Stromal cell of bone marrow (primary cell): ENCODE measurements at regions not wholly inside any gene's neighbourhood (a gene's known extent, or its start where the extent isn't known, plus 50 kb on each side); places are given as distances from the start of the nearest gene placed in this dataset.
"Not testable (repeated sequence)": the region's sequence is repeated elsewhere in the genome, so short reads cannot be mapped to it uniquely, and the experiment has no call there.

Experiments used
- DNase-seq: peaks from one replicate; pipeline ENCODE4 v3.0.0-alpha.2; 2012; ENCODE audit warnings: low read depth

DNA sequence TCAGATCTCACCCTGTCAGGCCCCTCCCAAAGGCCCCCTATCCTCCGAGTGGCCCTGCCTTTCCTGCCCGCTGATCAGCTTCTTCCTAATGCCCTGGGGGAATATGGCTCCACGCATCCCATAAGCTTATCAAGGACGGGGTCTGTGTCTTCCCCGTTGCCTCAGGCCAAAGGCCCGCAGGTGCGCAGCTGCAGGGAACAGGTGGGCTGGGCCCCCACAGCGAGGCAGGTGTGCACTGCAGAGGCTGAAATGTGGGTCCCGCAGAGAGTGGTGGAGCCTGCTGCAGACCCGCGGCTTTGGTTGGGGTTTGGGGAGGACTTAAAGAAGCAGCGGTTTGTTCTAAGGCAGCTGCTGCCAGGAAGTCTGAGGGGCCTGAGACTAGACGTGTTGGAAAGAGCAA, 220.8 kb upstream of the TCERG1L start:
- no peak for DNase-seq

DNA sequence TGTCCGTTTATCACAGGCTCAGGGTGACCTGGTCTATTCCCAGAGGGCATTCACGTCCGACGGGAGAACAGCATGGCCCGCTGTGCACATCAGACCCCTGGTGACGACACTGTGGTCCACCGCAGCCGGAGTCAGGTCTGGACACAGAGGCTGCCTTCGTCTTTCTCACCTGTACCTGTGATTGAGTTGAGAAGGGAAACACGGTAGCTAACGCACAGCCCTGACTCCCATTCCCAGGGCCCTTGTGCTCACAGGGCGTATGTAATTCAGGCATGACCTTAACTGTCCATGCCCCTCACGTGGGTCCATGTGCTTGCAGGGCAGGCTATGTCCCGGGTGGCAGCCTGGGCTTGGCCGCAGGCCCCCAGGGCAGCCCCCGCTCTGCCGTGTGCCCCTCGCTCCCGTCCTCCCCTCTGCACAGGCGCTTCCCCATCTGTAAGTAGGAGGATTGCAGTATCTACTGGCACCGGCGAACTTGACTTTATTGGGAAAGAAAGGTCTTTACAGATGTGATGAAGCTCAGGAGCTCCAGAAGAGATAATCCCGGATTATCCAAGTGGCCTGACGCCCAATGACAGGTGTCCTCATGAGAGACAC, 221.3 kb upstream of the TCERG1L start:
- no peak for DNase-seq

DNA sequence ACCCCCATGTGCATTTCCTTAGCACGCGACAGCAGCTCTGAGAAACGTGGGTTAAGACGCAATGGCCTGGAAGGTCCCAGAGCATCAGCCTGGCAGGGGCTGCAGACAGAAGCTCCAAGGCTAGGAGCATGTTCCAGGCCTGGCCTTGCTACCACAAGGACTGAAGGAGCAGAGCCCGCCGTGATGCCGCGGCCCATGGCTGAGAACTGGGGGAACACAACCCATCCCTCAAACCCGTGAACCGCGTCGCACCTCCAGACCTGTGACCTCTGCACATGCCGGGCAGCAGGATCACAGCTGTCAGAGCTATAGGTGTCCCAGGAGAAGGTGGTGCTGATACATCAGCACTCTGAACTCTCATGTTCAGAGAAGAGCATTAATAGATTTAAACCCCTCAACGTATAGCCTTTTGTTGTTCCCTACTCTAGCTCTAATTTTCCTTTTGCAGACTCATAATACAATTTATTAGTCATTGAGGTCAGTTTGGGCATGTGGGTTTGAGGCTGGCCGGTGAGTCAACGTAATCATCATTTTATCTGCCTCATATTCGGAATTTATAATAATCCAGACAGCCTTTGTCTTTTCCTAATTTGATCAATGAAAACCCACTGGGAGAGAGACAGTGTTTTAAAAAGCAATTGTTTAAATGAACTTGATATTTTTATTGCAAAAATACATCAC, 222.5 kb upstream of the TCERG1L start:
- DNase-seq = no peak

DNA sequence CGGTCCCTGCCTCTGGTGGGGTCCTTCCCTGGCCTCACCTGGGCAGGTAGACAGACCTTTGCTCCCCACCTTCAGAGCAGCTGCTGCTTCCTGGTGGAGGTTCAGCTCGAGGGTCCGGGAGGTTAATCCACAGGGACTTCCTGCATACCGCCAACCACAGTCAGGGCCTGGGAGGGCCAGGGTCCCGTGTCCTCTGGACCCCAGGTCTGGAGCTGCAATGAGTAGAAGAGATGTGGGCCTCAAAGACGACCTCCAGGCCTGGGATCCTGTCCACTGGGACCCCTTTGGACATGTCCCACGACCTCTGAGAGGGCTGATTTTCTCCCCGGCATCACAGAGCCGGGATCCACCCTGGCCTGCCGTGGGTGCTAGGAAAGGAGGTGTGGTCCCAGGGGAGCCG, 223.3 kb upstream of the TCERG1L start:
- DNase-seq = no peak

DNA sequence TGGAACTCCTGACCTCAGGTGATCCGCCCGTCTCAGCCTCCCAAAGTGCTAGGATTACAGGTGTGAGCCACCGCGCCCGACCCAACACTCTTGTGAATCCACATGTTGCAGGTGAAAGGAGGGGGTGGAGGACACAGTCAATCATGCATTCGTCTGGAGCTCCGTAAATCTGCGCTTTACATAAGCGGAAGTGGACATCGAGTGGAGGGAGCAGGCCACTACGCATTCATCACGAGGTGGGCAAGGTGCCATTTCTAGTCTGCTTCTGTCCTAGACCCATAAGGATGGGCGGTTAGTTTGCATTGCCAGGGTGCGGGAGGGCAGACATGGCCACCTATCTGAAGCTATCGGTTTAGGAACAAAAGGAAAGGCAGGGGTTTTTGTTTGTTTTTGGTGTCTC, 225.2 kb upstream of the TCERG1L start:
- DNase-seq = no peak

DNA sequence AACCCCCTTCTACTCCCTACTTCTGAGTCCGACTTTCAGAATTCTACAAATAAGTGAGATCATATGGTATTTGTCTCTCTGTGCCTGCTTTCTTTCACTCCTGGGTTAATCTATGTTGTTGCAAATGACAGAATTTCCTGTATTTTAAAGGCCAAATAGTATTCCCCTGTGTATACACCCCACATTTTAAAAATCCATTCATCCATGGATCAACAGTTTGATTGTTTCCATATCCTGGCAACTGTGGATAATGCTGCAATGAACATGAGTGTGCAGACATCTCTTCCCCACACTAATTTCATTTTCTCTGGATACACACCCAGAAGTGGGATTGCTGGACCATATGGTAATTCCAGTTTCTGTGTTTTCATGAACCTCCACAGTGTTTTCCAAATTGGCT, 225.8 kb upstream of the TCERG1L start:
- DNase-seq = no peak

DNA sequence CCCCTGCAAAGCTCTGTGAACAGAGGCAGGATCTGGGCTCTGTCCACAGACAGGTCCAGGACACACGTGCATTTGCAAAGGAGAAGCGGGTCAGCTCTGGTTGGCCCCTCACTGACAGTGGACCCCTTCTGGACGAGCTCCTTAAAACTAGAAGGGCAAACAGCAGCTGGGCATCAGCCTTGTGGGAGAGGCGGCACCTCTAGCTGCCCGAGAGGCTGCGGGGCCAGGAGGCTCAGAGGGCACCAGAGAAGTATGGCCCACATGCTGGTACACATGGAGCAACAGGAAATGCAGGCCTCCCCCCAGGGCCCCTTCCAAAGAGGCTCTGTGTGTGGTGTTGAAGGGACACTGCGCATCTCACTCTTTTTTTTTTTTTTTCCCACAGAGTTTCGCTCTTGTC, 233.0 kb upstream of the TCERG1L start:
- no peak for DNase-seq

DNA sequence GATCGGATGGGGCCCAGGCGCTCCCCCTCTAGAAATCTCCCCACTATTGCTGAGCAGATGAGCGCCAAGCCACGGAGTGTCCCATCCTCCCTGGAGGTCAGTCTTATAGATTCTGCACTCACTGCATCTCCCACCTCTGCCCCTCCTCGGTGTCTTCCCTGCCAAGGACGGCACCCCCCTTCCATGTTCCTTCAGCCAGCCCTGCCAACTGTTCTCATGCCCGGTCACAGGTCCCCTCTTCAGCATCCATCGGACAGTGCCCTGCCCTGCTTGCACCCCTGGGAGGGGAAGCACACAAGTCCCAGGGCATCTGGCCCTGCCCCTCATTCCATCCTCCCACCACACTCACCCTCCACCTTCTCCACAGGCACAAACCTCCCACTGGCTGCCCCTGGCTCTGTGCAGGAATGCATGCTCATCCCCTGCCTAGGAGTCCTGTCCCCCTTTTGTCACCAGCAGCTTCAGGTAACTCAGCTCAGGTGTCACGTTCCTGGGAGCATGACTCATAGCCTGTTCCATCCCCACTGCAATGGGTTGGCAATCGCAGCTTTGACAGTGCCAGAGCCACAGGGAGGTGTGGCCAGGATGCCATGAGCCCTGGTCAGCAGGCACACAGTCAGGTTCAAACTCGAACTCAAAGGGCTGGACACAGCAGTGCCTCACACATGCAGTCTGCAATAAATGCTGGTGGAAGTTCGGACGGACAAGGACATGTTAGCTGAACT, 234.7 kb upstream of the TCERG1L start:
- DNase-seq = no peak

DNA sequence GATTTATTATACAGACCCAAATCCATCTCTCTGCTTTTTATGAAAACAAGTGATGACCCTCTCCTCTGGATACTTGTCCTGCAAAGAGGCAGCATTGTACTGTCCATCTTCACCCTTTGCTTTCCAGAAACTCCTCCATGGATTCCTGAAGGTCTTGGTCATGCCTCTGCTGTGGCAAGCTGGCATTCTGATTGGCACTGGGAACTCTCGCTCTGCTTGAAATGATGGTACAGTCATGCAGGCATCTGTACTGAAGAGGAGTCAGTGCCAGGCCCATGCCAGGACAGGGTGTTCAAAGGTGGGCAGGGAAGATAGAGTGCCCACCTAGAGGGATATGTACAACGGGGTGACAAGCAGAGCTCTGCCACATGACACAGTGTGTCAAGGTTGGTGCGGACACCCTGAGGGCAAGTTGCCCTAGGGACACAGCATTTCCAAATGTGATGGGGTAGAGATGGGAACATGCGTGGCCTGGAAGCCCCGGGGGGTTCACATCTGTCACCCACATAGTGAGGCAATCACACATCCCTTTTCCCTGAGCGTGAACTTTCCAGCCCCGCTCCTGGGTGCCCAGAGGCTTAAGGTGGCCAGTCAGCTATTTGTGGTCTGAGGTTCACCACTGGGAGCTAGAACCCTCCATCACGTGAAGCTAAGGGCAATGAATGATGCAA, 235.7 kb upstream of the TCERG1L start:
- DNase-seq = no peak

DNA sequence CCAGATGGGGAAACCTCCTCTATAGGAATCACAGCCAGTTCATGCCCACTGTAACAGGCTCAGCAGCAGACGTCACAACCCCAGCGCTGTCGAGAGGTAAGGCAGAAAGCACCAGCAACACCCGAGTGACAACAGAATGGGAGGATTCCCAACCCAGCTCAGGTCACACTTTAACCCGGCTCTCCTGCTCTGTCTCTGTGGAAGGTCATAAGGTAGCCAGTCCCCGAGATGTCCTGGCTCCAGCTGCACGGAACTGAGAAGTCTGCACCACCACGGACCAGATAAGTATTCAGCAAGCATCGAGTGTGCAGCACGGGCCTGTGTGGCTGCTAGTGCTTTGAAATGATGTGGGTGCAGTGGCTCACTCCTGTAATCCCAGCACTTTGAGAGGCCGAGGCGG, 236.7 kb upstream of the TCERG1L start:
- DNase-seq = no peak

DNA sequence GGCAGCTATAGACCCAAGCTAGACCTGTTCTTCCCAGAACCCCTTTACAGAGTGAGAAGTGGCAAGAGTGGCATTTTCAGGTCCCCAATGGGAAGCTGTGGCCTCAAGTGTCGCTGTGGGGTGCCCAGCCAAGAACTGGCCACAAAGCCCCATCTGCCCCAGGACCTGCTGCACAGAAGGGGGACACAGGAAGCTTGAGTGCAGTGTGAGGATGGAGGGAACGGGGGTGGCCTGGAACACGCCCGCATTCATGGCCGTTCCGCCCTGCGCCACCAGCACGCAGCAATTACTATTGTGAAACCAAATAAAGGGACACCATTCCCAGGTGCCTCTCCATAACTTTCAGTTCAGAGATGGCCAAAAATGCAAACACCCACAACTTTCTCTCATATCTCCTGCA, 237.6 kb upstream of the TCERG1L start:
- no peak for DNase-seq

DNA sequence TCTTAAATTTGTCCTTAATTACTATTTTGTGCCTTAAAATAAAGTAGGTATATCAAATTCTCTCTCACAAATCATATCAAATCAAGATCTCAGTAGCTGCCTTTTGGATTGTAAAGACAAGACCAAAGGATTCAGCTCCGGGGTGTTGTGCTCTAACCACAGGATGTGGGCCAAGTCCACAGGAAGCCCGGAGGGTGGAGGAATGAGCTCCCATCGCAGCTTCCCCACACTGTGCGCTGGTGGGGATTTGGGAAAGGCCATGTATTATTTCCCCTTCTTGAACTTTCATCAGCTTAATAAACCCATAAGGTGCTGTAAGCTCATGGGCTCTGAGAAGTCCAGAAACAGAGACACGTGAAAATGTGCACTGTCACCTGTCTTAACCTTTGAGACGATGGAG, 241.6 kb upstream of the TCERG1L start:
- no peak for DNase-seq

DNA sequence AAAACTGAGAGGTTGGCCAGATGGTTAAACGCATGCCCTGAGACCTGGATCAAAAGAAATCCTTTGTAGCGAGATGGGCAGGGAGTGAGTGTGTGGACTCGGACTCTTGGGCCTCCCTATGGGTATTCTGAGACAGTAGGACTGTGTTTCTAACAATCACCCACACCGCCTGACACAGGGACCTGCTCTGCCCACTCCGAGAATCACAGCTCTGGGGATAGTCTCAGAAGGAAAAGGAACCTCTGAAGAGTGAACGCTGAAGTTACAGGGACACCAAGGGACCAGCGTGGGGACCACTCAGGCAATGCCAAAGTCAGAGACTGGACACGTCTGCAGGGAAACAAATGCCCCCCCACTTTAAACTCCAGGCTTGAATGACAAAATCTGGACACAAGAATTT, 242.1 kb upstream of the TCERG1L start:
- no peak for DNase-seq

DNA sequence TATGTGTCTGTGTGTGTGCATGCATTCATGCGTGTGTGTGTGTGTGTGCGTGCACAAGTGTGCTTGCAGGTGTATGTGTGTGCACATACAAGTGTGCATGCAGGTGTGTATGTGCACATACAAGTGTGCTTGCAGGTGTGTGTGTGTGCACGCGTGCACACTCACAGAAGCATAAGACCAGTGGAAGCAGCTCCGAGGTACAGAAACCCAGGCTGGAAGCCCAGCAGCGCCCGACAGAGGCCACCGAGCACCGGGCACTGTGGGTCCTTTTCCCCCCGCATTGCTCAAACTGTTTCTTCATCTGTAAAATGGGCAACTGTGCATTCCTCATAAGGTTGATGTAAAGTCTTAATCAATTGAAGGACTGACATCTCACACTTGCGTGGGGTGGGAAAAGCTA, 243.3 kb upstream of the TCERG1L start:
- DNase-seq = no peak

DNA sequence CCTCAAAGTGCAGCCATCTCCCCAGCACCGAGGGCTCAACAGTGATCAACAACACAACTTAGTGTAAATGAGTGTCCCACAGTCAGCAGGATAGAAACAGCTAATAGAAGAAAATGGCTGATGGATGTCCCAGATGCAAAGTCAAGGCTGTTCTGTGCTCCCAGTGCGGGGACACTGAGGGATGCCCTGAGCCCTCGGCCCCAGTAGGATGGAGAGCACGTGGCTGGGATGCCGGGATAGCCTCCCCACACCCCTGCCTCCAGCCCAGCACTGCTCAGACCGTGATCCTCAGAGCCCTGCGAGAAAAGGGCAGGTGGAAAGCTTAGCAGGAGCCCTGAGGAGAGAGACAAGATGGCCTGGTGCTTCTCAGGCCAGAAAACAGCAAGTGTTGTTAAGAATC, 243.9 kb upstream of the TCERG1L start:
- DNase-seq = no peak

DNA sequence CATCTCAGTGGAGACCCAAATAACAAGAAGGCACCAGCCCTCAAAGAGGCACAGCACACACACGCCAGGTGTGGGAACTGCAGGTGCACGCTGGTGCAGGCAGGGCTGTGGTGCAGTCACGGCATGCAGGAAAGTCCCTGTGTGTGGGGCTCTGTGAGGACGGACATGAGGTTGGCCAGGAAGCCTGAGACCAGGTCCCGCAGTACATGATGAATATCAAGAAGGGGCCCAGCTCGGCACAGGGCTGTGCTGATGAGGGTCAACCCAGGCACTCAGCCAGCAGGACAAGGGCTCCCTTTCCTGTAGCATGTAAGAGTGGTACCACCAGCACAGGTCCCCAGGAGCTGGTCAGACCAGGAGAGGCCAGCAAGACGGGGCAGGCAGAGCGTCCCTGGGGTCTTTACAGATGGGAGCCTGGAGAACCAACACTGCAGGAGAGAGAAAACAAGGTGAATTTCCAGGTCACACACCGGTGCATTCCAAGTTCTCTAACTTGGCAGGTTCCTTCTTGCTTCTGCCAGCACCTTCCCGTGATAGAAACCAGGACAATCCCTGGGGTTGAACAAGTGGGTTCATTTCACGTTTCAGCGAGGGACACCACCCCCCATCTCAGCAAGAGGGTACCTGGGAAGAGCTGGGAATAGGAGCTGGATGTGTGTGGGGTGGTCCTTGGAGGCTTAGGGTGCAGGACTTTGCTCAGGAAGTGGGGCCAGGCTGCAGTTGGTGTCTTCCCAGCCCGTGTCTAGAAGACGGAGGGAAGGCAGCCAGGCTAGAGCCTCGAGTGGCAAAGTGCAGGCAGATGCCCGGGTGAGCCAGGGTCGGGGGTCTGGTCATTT, 244.8 kb upstream of the TCERG1L start:
- DNase-seq = no peak

DNA sequence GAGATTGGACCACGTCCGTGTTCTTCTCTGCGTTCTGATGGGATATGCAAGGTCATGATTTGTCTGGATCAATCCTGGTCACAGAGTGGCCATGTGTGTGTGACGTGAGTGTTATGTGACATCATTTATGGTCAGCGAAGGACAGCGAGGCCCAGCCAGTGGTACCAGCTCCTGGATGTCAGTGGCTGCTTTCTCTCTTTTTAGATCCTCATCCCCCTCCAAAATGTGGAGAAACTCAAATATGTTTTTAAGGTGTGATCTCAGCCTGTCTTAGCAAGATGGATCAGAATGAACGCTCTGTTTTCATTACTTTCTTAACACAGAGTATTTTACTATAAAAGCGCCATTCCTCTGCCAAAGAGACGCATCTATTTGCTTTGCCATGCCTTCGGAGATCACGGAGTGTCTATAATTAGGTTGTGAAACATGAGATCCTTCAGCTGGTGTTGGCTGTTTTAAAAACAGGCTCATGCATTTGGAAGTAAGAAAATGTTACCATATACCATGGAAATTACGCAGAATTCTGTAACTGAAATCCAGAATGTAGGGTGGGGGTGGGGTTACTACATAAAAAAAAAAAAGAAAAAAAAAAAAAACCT, 245.5 kb upstream of the TCERG1L start:
- DNase-seq = no peak

DNA sequence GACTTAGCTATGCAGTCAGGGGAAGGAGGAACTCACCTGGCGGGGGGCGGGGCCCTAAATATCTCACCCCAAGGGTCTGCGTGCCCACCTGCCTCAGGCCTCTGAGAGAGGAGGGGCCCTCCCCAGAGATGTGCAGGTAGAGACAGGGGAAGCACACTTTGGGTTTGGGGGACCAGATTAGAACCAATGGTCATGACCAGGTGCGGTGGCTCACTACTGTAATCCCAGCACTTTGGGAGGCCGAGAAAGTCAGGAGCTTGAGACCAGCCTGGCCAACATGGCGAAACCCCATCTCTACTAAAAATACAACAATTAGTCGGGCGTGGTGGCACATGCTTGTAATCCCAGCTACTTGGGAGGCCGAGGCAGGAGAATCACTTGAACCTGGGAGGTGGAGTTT, 246.4 kb upstream of the TCERG1L start:
- DNase-seq = not testable (repeated sequence)

DNA sequence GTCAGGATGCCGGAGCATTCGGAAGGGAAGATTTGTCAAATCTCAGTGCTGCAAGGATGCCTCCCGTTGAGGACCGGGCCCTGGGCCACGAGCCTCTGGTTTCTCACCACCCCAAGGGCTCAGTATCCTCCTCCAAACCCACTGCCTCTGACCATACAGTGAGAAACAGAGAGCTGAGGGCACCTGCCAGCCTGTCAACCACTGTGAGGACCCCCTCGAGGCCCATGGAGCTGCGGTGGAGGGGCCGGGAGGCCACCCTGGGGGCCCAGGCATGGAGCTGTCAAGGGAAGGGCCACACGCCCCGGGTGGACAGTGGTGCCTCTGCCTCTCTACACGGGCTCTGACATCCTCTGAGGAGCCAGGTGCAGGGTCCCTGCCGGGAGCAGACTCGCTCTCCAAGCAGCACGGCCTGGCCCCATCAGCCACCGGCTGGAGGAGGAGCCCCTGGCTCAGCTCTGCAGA, 248.0 kb upstream of the TCERG1L start:
- DNase-seq = no peak

DNA sequence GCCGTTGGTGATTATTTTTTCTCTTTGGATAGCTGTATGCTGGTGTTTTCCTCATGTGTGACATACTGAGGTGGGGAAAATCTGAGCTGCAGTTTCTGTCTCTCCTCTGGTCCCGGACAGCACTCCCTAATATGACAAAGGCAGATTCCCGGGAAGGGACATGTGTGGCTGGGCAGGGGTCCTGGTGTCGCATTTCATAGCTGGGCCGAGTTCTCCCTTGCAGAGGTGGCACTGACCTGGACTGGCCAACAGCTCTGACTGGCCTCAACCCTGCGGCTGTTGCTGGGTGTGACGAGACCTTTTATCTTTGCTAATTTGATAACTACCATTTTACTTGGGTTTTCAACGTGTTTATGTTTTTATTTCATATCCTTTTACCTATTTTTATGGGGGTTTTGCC, 248.6 kb upstream of the TCERG1L start:
- no peak for DNase-seq

DNA sequence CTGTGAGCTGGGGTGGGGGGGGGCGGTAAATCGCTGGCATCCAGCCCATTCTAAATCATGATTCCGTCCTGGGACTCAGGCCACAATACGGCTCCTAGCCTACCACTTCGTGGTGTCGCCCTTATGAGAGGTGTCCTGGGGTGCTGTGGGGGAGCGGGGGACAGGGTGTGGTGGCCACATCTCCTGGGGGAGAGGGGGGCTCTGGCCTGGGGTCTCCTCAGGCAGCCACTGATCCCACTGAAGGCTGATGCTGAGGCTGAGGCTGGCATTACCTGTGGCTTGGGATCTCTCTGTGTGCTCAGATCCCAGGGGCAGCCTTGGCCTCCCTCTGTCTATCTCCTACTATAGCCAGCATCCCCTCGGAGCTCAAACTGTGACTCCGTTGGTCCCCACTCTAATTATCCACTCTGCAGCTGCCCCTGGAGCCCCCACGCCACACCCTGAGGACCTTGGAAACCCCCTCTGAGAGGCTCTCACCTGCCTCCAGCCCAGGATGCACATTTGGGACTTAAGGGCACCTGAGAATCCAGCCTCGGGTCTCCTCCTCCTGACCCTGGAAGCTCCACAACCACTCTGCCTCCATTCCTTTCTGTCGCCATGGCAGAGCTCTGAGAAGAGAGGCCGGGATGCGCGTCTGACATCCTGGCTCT, 249.3 kb upstream of the TCERG1L start:
- DNase-seq = no peak
